Ovary (tissue), 7 donors: ENCODE measurements at regions not wholly inside any gene's neighbourhood (a gene's known extent, or its start where the extent isn't known, plus 50 kb on each side); places are given as distances from the start of the nearest gene placed in this dataset.

Experiments
- DNase-seq, 5 donors: peaks; one replicate each; pipeline ENCODE4 v3.0.0-alpha.2; 2019 to 2020
- H3K27ac ChIP-seq, 2 donors: fragments of 200-600 bp; one replicate each; pipeline versions ENCODE4 v1.5.1 to v1.8.0; 2019 to 2022
- H3K27me3 ChIP-seq: fragments of 200-600 bp; one replicate; pipeline ENCODE4 v1.8.0; 2022
- H3K36me3 ChIP-seq: fragments of 200-600 bp; sonication (generic); one replicate; pipeline ENCODE4 v1.5.1; 2019
- H3K4me1 ChIP-seq: one replicate; pipeline ENCODE4 v1.8.1; 2013; ENCODE audit warnings: mild to moderate bottlenecking, moderate library complexity; ENCODE audit not compliant: insufficient read depth
- H3K4me3 ChIP-seq: fragments of 200-600 bp; sonication (generic); one replicate; pipeline ENCODE4 v1.5.1; 2017
- H3K9me3 ChIP-seq, 2 donors: fragments of 200-600 bp in 1 of 2; sonication (generic) in 1 of 2; one replicate each; pipeline versions ENCODE4 v1.5.1 to v1.8.1; 2013 to 2019; ENCODE audit warnings: mild to moderate bottlenecking in 1 of 2, moderate library complexity in 1 of 2
- EP300 ChIP-seq: sonication (generic); formaldehyde crosslinking; IDR thresholded peaks from one replicate; pipeline ENCODE4 v1.6.1; 2017; ENCODE audit warnings: antibody characterized with exemption
- POLR2A ChIP-seq: fragments of 450-650 bp; IDR thresholded peaks from one replicate; pipeline ENCODE4 v1.6.1; 2017; ENCODE audit warnings: antibody characterized with exemption, mild to moderate bottlenecking, moderate library complexity
- WGBS, 3 donors: extraction: QIAGEN DNeasy Blood & Tissue Kit in 1 of 3; methylation state at CpG; one replicate each; pipeline versions ENCODE4 v1.1.5 to v1.1.7; 2013 to 2017; 5-methylcytosine and 5-hydroxymethylcytosine counted together
- intact Hi-C, 4 donors: fragments of 100-400 bp; cut with DNase I; formaldehyde crosslinking; loops; one replicate each; pipeline versions ENCODE4 v1.11.0 to v1.15.1; 2022 to 2023
- TF ChIP-seq, protein P1 (sequence below), 3 donors: fragments of 450-650 bp in 2 of 3; fragments of 200-600 bp in 1 of 3; IDR thresholded peaks; one replicate each; pipeline versions ENCODE4 v1.5.1 to v1.8.0; 2016 to 2022; ENCODE audit warnings: antibody characterized with exemption in 3 of 3, mild to moderate bottlenecking in 1 of 3
- donor health status: DM: no; HTN: no; CAD: no; lungs with moderate emphysema.
- donor health status: DM: no; HTN: no; CAD: no.
- donor health status: Bipolar disorder and iron deficiency.
- donor health status: DM: no; HTN: no; CAD: no.
- donor health status: DM: yes; HTN: yes; CAD: no.

GRCh38 chr1:221868593-221869303 is 126.9 kb upstream of the DUSP10 start:
- no peaks in the 10 kb centered on the region for H3K4me1 ChIP-seq
- H3K36me3 ChIP-seq: no peaks in the 10 kb centered on the region
- H3K27me3 ChIP-seq: no peaks in the 10 kb centered on the region
- WGBS, 3 donors: 51 to 73% (median 62%) methylated on average over 3 of the region's 3 CpGs
- H3K4me3 ChIP-seq: no peak overlapping the region
- intact Hi-C loops: no loop called here
- no peak for DNase-seq
- no peaks in the 10 kb centered on the region for H3K9me3 ChIP-seq
- H3K27ac ChIP-seq: no peak overlapping the region
- TF ChIP-seq, protein P1, sequence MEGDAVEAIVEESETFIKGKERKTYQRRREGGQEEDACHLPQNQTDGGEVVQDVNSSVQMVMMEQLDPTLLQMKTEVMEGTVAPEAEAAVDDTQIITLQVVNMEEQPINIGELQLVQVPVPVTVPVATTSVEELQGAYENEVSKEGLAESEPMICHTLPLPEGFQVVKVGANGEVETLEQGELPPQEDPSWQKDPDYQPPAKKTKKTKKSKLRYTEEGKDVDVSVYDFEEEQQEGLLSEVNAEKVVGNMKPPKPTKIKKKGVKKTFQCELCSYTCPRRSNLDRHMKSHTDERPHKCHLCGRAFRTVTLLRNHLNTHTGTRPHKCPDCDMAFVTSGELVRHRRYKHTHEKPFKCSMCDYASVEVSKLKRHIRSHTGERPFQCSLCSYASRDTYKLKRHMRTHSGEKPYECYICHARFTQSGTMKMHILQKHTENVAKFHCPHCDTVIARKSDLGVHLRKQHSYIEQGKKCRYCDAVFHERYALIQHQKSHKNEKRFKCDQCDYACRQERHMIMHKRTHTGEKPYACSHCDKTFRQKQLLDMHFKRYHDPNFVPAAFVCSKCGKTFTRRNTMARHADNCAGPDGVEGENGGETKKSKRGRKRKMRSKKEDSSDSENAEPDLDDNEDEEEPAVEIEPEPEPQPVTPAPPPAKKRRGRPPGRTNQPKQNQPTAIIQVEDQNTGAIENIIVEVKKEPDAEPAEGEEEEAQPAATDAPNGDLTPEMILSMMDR (IDR thresholded peaks at IDR 0.05): no peak
- TF ChIP-seq POLR2A (no peak), EP300 (no peak)

DNA sequence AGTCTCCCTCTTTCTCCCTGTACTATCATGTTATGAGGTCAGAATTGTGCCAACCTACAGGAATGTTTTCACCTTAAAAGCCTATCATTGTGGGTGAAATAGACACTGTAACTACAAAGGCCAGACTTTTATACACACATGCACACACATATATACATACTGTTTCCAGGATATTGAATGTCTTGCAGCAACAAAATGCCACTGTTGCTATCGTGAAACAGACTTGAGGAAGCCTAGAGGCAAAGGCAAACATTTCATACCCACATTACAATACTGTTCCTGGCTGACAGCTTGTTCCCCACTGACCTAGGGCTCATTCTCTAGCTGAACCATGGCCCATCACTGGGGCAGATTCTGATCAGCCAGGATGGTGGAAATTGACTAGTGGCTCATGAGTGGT is 125.1 kb upstream of the DUSP10 start:
- intact Hi-C loops: no loop called here
- Histone ChIP-seq H3K4me3 (no peak overlapping the region), H3K27ac (no peak overlapping the region), H3K9me3 (no peaks in the 10 kb centered on the region), H3K27me3 (no peaks in the 10 kb centered on the region), H3K4me1 (no peaks in the 10 kb centered on the region), H3K36me3 (no peaks in the 10 kb centered on the region)
- DNase-seq: no peak
- 65 to 76% (median 68%) methylated on average over 1 of the region's 1 CpG for WGBS, 3 donors
- TF ChIP-seq EP300 (no peak), POLR2A (no peak)
- TF ChIP-seq, protein P1 (IDR thresholded peaks at IDR 0.05): no peak

GRCh38 chr1:221865808-221866207 is 123.9 kb upstream of the DUSP10 start:
- TF ChIP-seq EP300 (no peak), POLR2A (no peak)
- TF ChIP-seq, protein P1 (IDR thresholded peaks at IDR 0.05): no peak
- H3K36me3 ChIP-seq: no peaks in the 10 kb centered on the region
- H3K27ac ChIP-seq: no peak overlapping the region
- H3K4me1 ChIP-seq: no peaks in the 10 kb centered on the region
- DNase-seq: no peak
- no peak overlapping the region for H3K4me3 ChIP-seq
- H3K9me3 ChIP-seq: no peaks in the 10 kb centered on the region
- 92 to 96% (median 95%) methylated on average over 4 of the region's 4 CpGs for whole genome bisulfite sequencing, 3 donors
- no peaks in the 10 kb centered on the region for H3K27me3 ChIP-seq
- intact Hi-C loops: no loop called here

GRCh38 chr1:221863635-221864034 is 121.7 kb upstream of the DUSP10 start:
- Histone ChIP-seq H3K9me3 (no peaks in the 10 kb centered on the region), H3K4me1 (no peaks in the 10 kb centered on the region), H3K27me3 (no peaks in the 10 kb centered on the region), H3K36me3 (no peaks in the 10 kb centered on the region), H3K4me3 (no peak overlapping the region), H3K27ac (no peak overlapping the region)
- DNase-seq: no peak
- intact Hi-C loops: no loop called here
- TF ChIP-seq EP300 (no peak), POLR2A (no peak)
- TF ChIP-seq, protein P1 (IDR thresholded peaks at IDR 0.05): no peak
- 87 to 92% (median 89%) methylated on average over 3 of the region's 3 CpGs for WGBS, 3 donors
